ENCODE measurements at regions not wholly inside any gene's neighbourhood (a gene's known extent, or its start where the extent isn't known, plus 50 kb on each side); places are given as distances from the start of the nearest gene placed in this dataset.

GRCh38 chr10:111204838-111205237, 128.0 kb downstream of the ADRA2A start:
- DNase-seq = no peak

- DNase-seq = no peak
Measured at GRCh38 chr10:111206521-111206920, 129.7 kb downstream of the ADRA2A start.

GRCh38 chr10:111207500-111207899, 130.7 kb downstream of the ADRA2A start:
- DNase-seq = no peak

GRCh38 chr10:111208951-111209350, 132.1 kb downstream of the ADRA2A start:
- no peak for DNase-seq

- DNase-seq = peak; percentile 7
Measured at GRCh38 chr10:111209692-111210091, 132.9 kb downstream of the ADRA2A start.

- no peak for DNase-seq
Measured at GRCh38 chr10:111211241-111211640, 134.4 kb downstream of the ADRA2A start.

GRCh38 chr10:111211706-111212105, 134.9 kb downstream of the ADRA2A start:
- no peak for DNase-seq

- DNase-seq = no peak
Measured at GRCh38 chr10:111221682-111222480, 145.1 kb downstream of the ADRA2A start.

GRCh38 chr10:111222961-111223360, 146.1 kb downstream of the ADRA2A start:
- no peak for DNase-seq

GRCh38 chr10:111231779-111232178, 154.9 kb downstream of the ADRA2A start:
- DNase-seq = no peak

GRCh38 chr10:111233439-111233838, 156.6 kb downstream of the ADRA2A start:
- no peak for DNase-seq

GRCh38 chr10:111234234-111234913, 157.5 kb downstream of the ADRA2A start:
- DNase-seq = no peak

GRCh38 chr10:111234914-111235302, 158.1 kb downstream of the ADRA2A start:
- DNase-seq = no peak

GRCh38 chr10:111240348-111240747, 163.5 kb downstream of the ADRA2A start:
- no peak for DNase-seq

- DNase-seq = no peak
Measured at GRCh38 chr10:111243126-111243525, 166.3 kb downstream of the ADRA2A start.

GRCh38 chr10:111246136-111246535, 169.3 kb downstream of the ADRA2A start:
- DNase-seq = no peak

- DNase-seq = no peak
Measured at GRCh38 chr10:111246814-111247452, 170.1 kb downstream of the ADRA2A start.

- no peak for DNase-seq
Measured at GRCh38 chr10:111247781-111248389, 171.1 kb downstream of the ADRA2A start.

GRCh38 chr10:111249925-111250324, 173.1 kb downstream of the ADRA2A start:
- no peak for DNase-seq

- no peak for DNase-seq
Measured at GRCh38 chr10:111261081-111261615, 184.3 kb downstream of the ADRA2A start.

- DNase-seq = no peak
Measured at GRCh38 chr10:111265341-111265740, 188.5 kb downstream of the ADRA2A start.

GRCh38 chr10:111266165-111266564, 189.3 kb downstream of the ADRA2A start:
- DNase-seq = no peak

- DNase-seq = no peak
Measured at GRCh38 chr10:111267673-111268072, 190.8 kb downstream of the ADRA2A start.
